NCI-H187 treated with DMSO at 0.1 percent for 48 hours (cell line): ENCODE measurements at regions not wholly inside any gene's neighbourhood (a gene's known extent, or its start where the extent isn't known, plus 50 kb on each side); places are given as distances from the start of the nearest gene placed in this dataset.
"Not testable (repeated sequence)": the region's sequence is repeated elsewhere in the genome, so short reads cannot be mapped to it uniquely, and the experiment has no call there.

Experiments used
- DNase-seq: peaks from one replicate; lab custom pipeline; 2025; lab: John Stamatoyannopoulos, UW

GRCh38 chr9:20238921-20239320, 383.4 kb downstream of the MLLT3 start:
- no peak for DNase-seq

GRCh38 chr9:20237686-20238085, 384.6 kb downstream of the MLLT3 start:
- no peak for DNase-seq

- no peak for DNase-seq
These were observed 385.6 kb downstream of the MLLT3 start for GRCh38 chr9:20236676-20237075.

GRCh38 chr9:20235206-20235605, 387.1 kb downstream of the MLLT3 start:
- DNase-seq: not testable (repeated sequence)

GRCh38 chr9:20228096-20228495, 394.2 kb downstream of the MLLT3 start:
- DNase-seq: no peak

- DNase-seq: no peak
These were observed 395.0 kb downstream of the MLLT3 start for GRCh38 chr9:20227166-20227874.

- DNase-seq: no peak
These were observed 396.0 kb downstream of the MLLT3 start for GRCh38 chr9:20226345-20226744.

GRCh38 chr9:20225826-20226225, 396.5 kb downstream of the MLLT3 start:
- DNase-seq: no peak

GRCh38 chr9:20224756-20225155, 397.5 kb downstream of the MLLT3 start:
- no peak for DNase-seq

GRCh38 chr9:20220286-20220685, 402.0 kb downstream of the MLLT3 start:
- DNase-seq: no peak

- DNase-seq: no peak
These were observed 402.9 kb downstream of the MLLT3 start for GRCh38 chr9:20219437-20219836.

- DNase-seq: no peak
These were observed 404.7 kb downstream of the MLLT3 start for GRCh38 chr9:20217596-20217995.

GRCh38 chr9:20216438-20216837, 405.9 kb downstream of the MLLT3 start:
- DNase-seq: no peak

- DNase-seq: no peak
These were observed 406.7 kb downstream of the MLLT3 start for GRCh38 chr9:20215552-20215951.

GRCh38 chr9:20212806-20213205, 409.5 kb downstream of the MLLT3 start:
- DNase-seq: no peak

GRCh38 chr9:20209391-20210340, 412.6 kb downstream of the MLLT3 start:
- DNase-seq: no peak

- DNase-seq: no peak
These were observed 413.3 kb downstream of the MLLT3 start for GRCh38 chr9:20208961-20209371.

GRCh38 chr9:20208226-20208625, 414.1 kb downstream of the MLLT3 start:
- no peak for DNase-seq

GRCh38 chr9:20207176-20207575, 415.1 kb downstream of the MLLT3 start:
- DNase-seq: no peak

- DNase-seq: no peak
These were observed 416.5 kb downstream of the MLLT3 start for GRCh38 chr9:20205821-20206220.

- DNase-seq: no peak
These were observed 412.2 kb upstream of the SLC24A2 start for GRCh38 chr9:20200991-20201431.

GRCh38 chr9:20200581-20200980, 411.7 kb upstream of the SLC24A2 start:
- no peak for DNase-seq

- no peak for DNase-seq
These were observed 410.3 kb upstream of the SLC24A2 start for GRCh38 chr9:20199111-20199510.
